ENCODE measurements at regions not wholly inside any gene's neighbourhood (a gene's known extent, or its start where the extent isn't known, plus 50 kb on each side); places are given as distances from the start of the nearest gene placed in this dataset.

DNA sequence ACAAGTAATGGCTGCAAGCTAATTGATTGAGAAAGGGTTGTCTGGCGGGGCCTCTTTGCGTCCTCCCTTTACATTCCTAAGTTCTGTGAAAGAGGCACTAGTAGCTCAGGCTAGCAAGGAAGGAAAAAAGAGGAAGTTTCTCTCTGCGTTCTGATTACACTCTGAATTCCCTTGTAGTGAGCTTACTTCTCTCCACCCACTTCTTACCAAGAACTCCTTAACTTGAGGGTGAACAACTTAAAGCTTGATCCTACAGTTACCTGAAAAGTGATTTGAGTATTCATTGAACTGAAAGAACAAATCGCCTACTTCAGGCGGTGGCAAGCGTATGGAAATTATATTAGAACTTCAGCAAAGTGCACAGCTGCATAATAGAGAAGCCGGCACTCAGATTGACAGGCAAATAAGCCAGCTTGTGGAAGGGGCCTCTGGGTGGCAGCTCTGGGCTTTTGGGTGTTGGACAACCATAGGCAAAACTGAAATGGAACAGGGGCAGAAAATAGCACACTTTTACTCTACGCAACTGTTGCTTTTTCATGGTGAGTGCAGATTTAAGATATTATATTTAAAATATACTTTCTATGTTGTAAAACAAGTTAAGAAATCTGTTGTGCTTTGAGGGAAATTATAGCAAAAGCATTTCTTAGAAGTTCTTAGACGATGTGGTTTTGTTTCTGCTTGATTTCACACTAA, 464.5 kb downstream of the USP25 start:
- Mint-ChIP-seq H3K27ac (peak overlapping the region; percentile 64), H3K27me3 (no peaks in the 10 kb centered on the region), H3K4me1 (peaks cover 14% of the 10 kb centered on the region), H3K36me3 (ENCODE audit: low read depth) (no peaks in the 10 kb centered on the region), H3K9me3 (ENCODE audit: low read depth) (no peaks in the 10 kb centered on the region), H3K4me3 (peak overlapping the region; percentile 59)
- peak; percentile 59 for DNase-seq
- intact Hi-C loops (cut with DNase I, micrococcal nuclease): loop anchor here (5.0 kb wide), 2 partner anchors 113 to 133 kb away; no protein-coding TSS in a partner anchor
- peak; percentile 74 for ATAC-seq
- ChIA-PET POLR2A (no interaction called here), CTCF (interaction anchor here (0.7 to 1.2 kb wide), 2 partner anchors 18 to 136 kb away, joined by 3 read pairs; no protein-coding TSS in a partner anchor)

DNA sequence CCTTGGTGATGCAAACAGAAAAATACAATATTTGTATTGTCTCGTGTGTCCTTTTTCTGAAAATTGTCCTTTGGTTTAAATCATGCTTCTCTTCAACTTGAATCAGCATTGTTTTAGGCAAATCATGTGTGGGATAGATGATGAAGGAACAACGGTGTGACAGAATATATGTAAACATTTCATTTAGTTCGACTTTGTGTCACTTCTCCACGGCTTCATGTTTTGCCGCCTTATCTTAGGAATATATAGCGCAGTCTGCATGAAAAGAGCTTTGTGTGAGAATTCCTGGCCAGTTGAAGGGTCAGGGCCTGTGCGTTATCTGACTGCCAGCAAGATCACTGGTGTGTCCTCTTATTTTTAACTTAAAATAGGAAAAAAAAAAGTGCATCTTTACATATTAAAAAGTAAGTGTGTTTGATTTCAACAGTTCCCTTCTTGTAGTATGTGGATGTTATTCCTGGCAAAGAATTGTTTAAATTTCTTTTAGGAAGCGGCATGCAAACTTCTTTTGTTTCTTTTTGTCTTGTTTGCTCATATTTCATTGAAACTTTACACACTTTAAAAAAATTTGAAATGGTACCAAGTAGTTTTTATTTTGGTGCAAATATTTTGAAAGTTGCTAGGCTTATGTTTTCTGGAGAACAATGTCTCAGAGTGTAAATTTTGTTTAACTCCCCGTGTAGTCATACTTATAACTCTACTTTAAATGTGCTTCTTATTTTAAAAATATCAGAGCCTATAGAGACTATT, 465.2 kb downstream of the USP25 start:
- DNase-seq (no peak), ATAC-seq (no peak)
- ChIA-PET CTCF (interaction anchor here (0.8 kb wide), 1 partner anchor 114 kb away, joined by 3 read pairs; no protein-coding TSS in a partner anchor), POLR2A (no interaction called here)
- H3K27me3 Mint-ChIP-seq: no peaks in the 10 kb centered on the region
- peak overlapping the region; percentile 59 for H3K4me3 Mint-ChIP-seq
- H3K27ac Mint-ChIP-seq: peak overlapping the region; percentile 78
- no peaks in the 10 kb centered on the region for H3K9me3 Mint-ChIP-seq (ENCODE audit: low read depth)
- H3K4me1 Mint-ChIP-seq: peaks cover 21% of the 10 kb centered on the region
- intact Hi-C loops (cut with DNase I, micrococcal nuclease): loop anchor here (5.0 kb wide), 3 partner anchors 112 to 1813 kb away; partner anchors contain the start of gene HSPA13 (in 1 of the 2)
- no peaks in the 10 kb centered on the region for H3K36me3 Mint-ChIP-seq (ENCODE audit: low read depth)

DNA sequence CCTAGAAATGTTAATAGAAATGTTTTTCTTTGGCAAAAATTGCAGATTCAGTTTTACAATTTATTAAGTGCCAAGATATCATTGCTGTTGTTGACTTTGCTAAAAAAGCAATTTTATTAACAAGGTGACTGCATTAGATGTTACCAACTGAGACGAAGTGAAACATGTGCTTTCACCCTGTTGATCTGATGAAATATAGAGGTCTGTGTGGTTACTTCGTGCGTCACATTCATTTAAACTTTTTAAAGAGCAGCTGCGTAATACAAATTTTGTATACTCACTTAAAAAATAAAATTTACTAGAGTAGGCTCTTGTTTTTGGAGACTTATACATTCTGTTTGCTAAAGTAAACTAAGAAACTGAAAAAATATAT, 465.7 kb downstream of the USP25 start:
- Mint-ChIP-seq H3K27me3 (no peaks in the 10 kb centered on the region), H3K36me3 (ENCODE audit: low read depth) (no peaks in the 10 kb centered on the region), H3K4me1 (peaks cover 22% of the 10 kb centered on the region), H3K9me3 (ENCODE audit: low read depth) (no peaks in the 10 kb centered on the region), H3K4me3 (peak overlapping the region; percentile 59), H3K27ac (peak overlapping the region; percentile 78)
- POLR2A ChIA-PET: no interaction called here
- ATAC-seq (peak; percentile 27), DNase-seq (no peak)
- intact Hi-C loops (cut with DNase I, micrococcal nuclease): loop anchor here in 1 of 2 experiments (5.0 kb wide), 1 partner anchor 1813 kb away; the partner anchor contains the start of gene HSPA13
- CTCF ChIA-PET: interaction anchor here (0.8 to 1.2 kb wide), 3 partner anchors 36 to 135 kb away, joined by 3 read pairs; no protein-coding TSS in a partner anchor

DNA sequence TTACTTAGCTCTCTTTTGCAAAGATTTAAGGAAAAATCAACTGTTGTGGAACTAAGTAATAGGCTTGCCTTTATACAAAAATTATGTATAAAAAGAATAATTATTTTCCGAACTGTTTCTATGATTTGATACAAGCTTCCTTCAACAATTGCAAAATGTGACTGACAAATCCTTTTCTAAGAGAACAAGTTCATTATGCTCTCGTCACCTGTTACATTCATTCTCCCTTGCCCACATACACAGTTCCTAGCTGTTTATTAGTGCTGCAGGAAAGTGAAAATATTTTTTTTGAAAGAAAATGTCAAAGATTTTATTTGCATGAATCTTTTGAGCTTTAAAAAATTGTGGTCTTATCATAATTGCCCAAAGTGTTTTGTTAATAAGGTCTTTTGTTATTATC, 466.2 kb downstream of the USP25 start:
- H3K27ac Mint-ChIP-seq: peak overlapping the region; percentile 45
- intact Hi-C loops (cut with DNase I, micrococcal nuclease): loop anchor here in 1 of 2 experiments (5.0 kb wide), 1 partner anchor 1814 kb away; the partner anchor contains the start of gene HSPA13

DNA sequence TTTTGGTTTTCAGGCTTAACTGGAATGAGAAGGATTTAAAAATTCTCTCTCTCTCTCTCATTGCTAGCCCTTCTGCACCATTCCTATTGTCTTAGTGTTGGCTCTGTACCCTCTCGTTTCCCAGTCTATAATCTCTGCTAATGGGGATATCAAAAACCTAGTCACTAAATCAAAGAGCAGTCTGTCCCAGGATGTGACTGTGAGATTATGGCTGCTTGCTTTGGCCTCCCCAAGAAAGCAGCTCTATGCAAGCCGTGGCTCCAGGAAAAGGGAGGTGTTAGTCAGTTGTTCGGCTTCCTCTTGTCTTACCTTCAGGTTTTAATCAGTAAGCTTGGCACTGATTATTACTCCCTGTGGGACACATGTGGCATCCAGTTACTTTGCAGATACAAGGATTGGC, 468.8 kb downstream of the USP25 start:
- peaks cover 22% of the 10 kb centered on the region for H3K4me1 Mint-ChIP-seq
- no peaks in the 10 kb centered on the region for H3K36me3 Mint-ChIP-seq (ENCODE audit: low read depth)
- ChIA-PET POLR2A (no interaction called here), CTCF (no interaction called here)
- no peaks in the 10 kb centered on the region for H3K27me3 Mint-ChIP-seq
- ATAC-seq: no peak
- H3K4me3 Mint-ChIP-seq: no peak overlapping the region
- no peaks in the 10 kb centered on the region for H3K9me3 Mint-ChIP-seq (ENCODE audit: low read depth)
- H3K27ac Mint-ChIP-seq: no peak overlapping the region
- intact Hi-C loops (cut with DNase I, micrococcal nuclease): loop anchor here in 1 of 2 experiments (2.0 to 5.0 kb wide), 2 partner anchors 110 to 1816 kb away; partner anchors contain the start of gene HSPA13
- DNase-seq: no peak

More for the DNA sequence above, 466.2 kb downstream of the USP25 start:
- Mint-ChIP-seq H3K4me3 (no peak overlapping the region), H3K9me3 (ENCODE audit: low read depth) (no peaks in the 10 kb centered on the region), H3K36me3 (ENCODE audit: low read depth) (no peaks in the 10 kb centered on the region), H3K4me1 (peaks cover 22% of the 10 kb centered on the region), H3K27me3 (no peaks in the 10 kb centered on the region)
- DNase-seq: no peak
- CTCF ChIA-PET: interaction anchor here (0.8 to 1.2 kb wide), 3 partner anchors 36 to 134 kb away, joined by 3 read pairs; no protein-coding TSS in a partner anchor
- ATAC-seq: no peak
- POLR2A ChIA-PET: no interaction called here

DNA sequence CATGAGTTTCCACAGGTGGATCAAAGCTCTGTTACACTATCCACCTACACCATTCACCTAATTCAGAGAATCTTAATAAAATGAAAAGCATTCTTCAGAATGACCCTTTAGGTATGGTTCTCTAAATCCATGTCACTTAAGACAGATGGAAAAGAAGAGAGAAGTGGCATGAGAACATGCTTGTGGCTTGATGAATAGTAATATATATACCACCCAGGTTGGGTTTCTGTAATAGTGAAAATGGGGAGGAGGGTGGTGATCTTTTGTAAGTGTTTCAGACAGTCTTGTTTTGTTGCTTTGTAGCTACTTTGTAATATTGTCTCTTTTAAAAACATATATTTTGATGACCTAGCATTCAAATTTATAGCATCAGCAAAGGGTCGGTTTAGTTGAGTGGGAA, 469.8 kb downstream of the USP25 start:
- ChIA-PET POLR2A (no interaction called here), CTCF (no interaction called here)
- no peak overlapping the region for H3K4me3 Mint-ChIP-seq

DNA sequence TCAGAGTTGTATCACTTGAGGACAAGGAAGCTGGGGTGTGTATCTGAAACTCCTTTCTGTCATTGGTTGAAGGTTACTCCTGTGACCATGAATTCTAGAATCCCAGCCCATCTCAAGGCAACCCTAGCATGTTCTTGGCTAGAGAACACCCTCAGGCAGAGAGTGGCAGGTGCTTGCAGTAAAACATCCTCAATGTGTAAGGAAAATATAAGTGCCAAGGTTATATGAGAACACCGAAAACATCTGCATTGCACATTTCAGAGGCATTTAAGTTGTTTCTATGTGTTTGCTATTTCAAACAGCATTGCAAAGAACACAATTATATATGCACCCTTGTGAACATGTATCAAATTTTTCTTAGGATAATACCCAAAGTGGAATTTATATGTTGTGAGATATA, 471.9 kb downstream of the USP25 start:
- peaks cover 12% of the 10 kb centered on the region for H3K4me1 Mint-ChIP-seq
- CTCF ChIA-PET: no interaction called here
- DNase-seq: no peak
- peaks cover 3% of the 10 kb centered on the region for H3K27me3 Mint-ChIP-seq
- intact Hi-C loops (cut with DNase I, micrococcal nuclease): no loop called here
- H3K4me3 Mint-ChIP-seq: no peak overlapping the region
- H3K9me3 Mint-ChIP-seq (ENCODE audit: low read depth): no peaks in the 10 kb centered on the region
- ATAC-seq: no peak
- POLR2A ChIA-PET: no interaction called here
- no peak overlapping the region for H3K27ac Mint-ChIP-seq
- no peaks in the 10 kb centered on the region for H3K36me3 Mint-ChIP-seq (ENCODE audit: low read depth)

More for the DNA sequence above, 469.8 kb downstream of the USP25 start:
- no peak for DNase-seq
- H3K27me3 Mint-ChIP-seq: peaks cover 3% of the 10 kb centered on the region
- no peaks in the 10 kb centered on the region for H3K9me3 Mint-ChIP-seq (ENCODE audit: low read depth)
- peaks cover 18% of the 10 kb centered on the region for H3K4me1 Mint-ChIP-seq
- peak; percentile 73 for ATAC-seq
- no peak overlapping the region for H3K27ac Mint-ChIP-seq
- intact Hi-C loops (cut with DNase I, micrococcal nuclease): loop anchor here in 1 of 2 experiments (2.0 to 5.0 kb wide), 2 partner anchors 109 to 1817 kb away; partner anchors contain the start of gene HSPA13
- no peaks in the 10 kb centered on the region for H3K36me3 Mint-ChIP-seq (ENCODE audit: low read depth)

DNA sequence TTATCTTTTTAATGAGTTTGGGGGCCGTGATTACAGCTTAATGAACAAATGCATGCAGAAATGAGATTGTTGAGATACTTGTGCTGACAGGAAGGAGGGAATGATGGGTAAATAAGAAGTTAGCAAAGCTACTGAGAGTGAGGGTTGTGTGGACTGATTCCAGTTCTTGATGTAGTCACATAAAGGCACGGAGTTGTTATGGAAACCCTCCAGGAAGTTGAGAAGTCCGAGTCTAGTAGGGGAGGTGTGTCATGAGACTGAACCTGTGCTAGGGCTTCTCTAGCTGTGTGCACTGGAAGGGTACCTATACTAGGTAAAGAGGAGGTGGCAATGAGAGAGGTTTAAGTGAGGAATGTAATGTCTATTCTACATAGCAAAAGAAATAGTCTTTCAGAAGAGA, 475.7 kb downstream of the USP25 start:
- ATAC-seq: no peak
- no peak for DNase-seq
- H3K4me3 Mint-ChIP-seq: no peak overlapping the region
- CTCF ChIA-PET: no interaction called here
- H3K27ac Mint-ChIP-seq: no peak overlapping the region
- H3K4me1 Mint-ChIP-seq: no peaks in the 10 kb centered on the region
- intact Hi-C loops (cut with DNase I, micrococcal nuclease): no loop called here
- no peaks in the 10 kb centered on the region for H3K36me3 Mint-ChIP-seq (ENCODE audit: low read depth)
- no peaks in the 10 kb centered on the region for H3K9me3 Mint-ChIP-seq (ENCODE audit: low read depth)
- H3K27me3 Mint-ChIP-seq: peaks cover 3% of the 10 kb centered on the region
- POLR2A ChIA-PET: no interaction called here

DNA sequence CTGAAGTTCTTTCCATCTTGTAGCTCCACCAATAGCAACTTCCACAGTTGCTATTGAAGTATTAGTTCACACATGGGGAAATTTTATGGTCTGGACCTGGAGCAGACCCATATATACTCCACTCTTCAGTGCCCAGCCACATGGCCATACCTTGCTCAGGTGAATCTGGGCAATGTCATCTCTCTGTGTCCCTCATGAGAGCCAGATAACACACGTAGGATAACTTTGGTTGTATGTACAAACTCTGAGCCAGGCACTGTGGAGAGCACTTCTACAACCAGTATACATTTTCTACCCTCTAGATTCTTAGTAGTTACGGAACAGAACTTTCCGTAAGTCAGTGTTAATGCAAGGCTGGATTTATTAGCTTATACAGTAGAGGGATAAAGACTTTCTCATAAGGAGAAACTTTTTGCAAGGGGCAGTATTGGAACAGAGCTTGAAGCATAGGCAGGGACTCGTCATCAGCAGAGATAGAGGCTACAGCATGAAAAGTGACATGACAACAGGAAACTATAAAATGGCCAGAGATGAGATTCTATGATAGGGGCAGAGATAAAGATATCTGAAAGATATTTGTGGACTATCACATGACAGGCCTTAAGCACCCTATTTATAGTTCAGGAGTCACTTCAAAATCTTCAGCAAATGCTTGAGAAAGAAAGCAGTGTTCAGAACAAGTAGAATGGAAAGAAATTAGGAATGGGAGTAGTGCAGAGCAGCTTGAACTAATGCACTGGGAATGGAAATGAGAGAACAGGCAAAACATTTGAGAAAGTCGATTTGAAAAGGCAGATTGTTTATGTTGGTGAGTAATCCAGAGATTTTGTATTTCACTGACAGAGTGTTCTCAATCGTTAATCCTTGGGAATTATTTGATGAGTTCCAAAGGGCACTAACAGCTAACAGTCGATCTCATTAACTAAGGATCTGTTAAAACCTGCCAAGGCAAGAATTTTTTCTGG, 481.8 kb downstream of the USP25 start:
- Mint-ChIP-seq H3K36me3 (ENCODE audit: low read depth) (no peaks in the 10 kb centered on the region), H3K27ac (no peak overlapping the region), H3K4me1 (no peaks in the 10 kb centered on the region), H3K4me3 (no peak overlapping the region), H3K9me3 (ENCODE audit: low read depth) (no peaks in the 10 kb centered on the region), H3K27me3 (no peaks in the 10 kb centered on the region)
- intact Hi-C loops (cut with DNase I, micrococcal nuclease): no loop called here
- DNase-seq: no peak
- no peak for ATAC-seq
- ChIA-PET CTCF (no interaction called here), POLR2A (no interaction called here)

DNA sequence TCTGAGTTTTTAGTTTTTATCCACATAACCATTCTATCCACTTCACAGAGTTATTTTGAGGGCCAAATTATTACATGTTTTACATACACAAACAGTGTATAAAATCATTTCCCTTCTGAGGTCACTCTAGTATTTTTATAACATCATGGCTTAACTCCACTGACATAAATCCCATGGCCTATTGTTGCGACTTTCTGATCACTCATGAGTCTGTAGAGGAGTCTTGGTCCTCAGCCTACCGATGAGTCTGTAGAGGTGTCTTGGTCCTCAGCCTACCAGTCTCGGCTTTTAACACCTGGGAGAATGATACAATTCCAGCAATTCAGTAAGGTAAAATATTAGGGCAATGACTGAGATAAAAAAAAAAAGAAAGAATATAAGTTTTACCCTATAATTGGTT, 483.7 kb downstream of the USP25 start:
- H3K27me3 Mint-ChIP-seq: no peaks in the 10 kb centered on the region

DNA sequence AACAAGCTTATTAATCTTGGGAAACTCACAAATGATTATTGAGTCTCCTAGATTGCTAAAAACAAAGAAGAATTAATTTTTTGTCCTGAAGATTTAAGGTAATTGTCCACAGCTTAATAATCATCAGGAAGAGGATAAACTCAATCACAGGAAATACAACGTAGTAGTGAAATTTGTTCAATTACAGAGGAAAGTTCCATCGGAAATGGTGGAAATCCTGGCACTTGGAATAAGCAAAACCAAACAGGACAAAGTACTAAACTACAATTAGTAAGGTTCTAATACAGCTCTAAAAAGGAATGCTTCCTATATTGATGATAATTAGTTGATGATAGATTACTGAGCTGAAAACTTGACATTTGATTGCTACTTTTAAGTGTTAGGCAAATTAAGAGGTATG, 485.4 kb downstream of the USP25 start:
- intact Hi-C loops (cut with DNase I, micrococcal nuclease): no loop called here
- CTCF ChIA-PET: no interaction called here
- POLR2A ChIA-PET: interaction anchor here (0.7 kb wide), 1 partner anchor 197 kb away, joined by 4 read pairs; no protein-coding TSS in a partner anchor
- H3K27me3 Mint-ChIP-seq: no peaks in the 10 kb centered on the region
- no peaks in the 10 kb centered on the region for H3K9me3 Mint-ChIP-seq (ENCODE audit: low read depth)
- H3K36me3 Mint-ChIP-seq (ENCODE audit: low read depth): no peaks in the 10 kb centered on the region
- H3K4me3 Mint-ChIP-seq: no peak overlapping the region
- DNase-seq (no peak), ATAC-seq (no peak)
- no peak overlapping the region for H3K27ac Mint-ChIP-seq
- H3K4me1 Mint-ChIP-seq: no peaks in the 10 kb centered on the region

More for the DNA sequence above, 483.7 kb downstream of the USP25 start:
- Mint-ChIP-seq H3K4me1 (no peaks in the 10 kb centered on the region), H3K4me3 (no peak overlapping the region), H3K36me3 (ENCODE audit: low read depth) (no peaks in the 10 kb centered on the region), H3K27ac (no peak overlapping the region), H3K9me3 (ENCODE audit: low read depth) (no peaks in the 10 kb centered on the region)
- DNase-seq (no peak), ATAC-seq (no peak)
- CTCF ChIA-PET: no interaction called here
- intact Hi-C loops (cut with DNase I, micrococcal nuclease): no loop called here
- POLR2A ChIA-PET: no interaction called here
